WTC11 (cell line): ENCODE measurements at regions not wholly inside any gene's neighbourhood (a gene's known extent, or its start where the extent isn't known, plus 50 kb on each side); places are given as distances from the start of the nearest gene placed in this dataset.

ENCODE experiments used
- ATAC-seq: fragments of 200-7000 bp; cut with Tn5 transposase; 2 replicates; pipeline ENCODE4 v1.10.0; 2021; ENCODE audit warnings: mild to moderate bottlenecking, moderate library complexity
- CTCF ChIA-PET: fragments of 300-600 bp; sonication (Branson Sonifier 250); formaldehyde crosslinking; loops from one replicate; lab custom pipeline; 2021; ENCODE audit warnings: antibody characterized with exemption; lab: Charles Lee
- POLR2A ChIA-PET: fragments of 350-600 bp; sonication (Branson Sonifier 250); formaldehyde crosslinking; loops from one replicate; lab custom pipeline; 2021; ENCODE audit warnings: antibody characterized with exemption; lab: Charles Lee
- DNase-seq: peaks from one replicate; pipeline ENCODE4 v3.0.0; 2021; ENCODE audit warnings: low spot score
- H3K27ac Mint-ChIP-seq: 2 replicates; pipeline ENCODE4 v1.8.0; 2021; ENCODE audit warnings: mixed read lengths
- H3K27me3 Mint-ChIP-seq: 2 replicates; pipeline ENCODE4 v1.8.0; 2021; ENCODE audit warnings: low read depth, mild to moderate bottlenecking, moderate library complexity, mixed read lengths
- H3K36me3 Mint-ChIP-seq: 2 replicates; pipeline ENCODE4 v1.8.0; 2021; ENCODE audit warnings: mixed read lengths
- H3K4me1 Mint-ChIP-seq: 2 replicates; pipeline ENCODE4 v1.8.0; 2022; ENCODE audit warnings: mixed read lengths
- H3K4me3 Mint-ChIP-seq: 2 replicates; pipeline ENCODE4 v1.8.0; 2021; ENCODE audit warnings: mild to moderate bottlenecking, moderate library complexity, mixed read lengths
- H3K9me3 Mint-ChIP-seq: 2 replicates; pipeline ENCODE4 v1.8.0; 2021; ENCODE audit warnings: mixed read lengths
- FOXK1 ChIP-seq: sonication (generic); formaldehyde crosslinking; IDR thresholded peaks from 2 replicates; pipeline ENCODE4 v1.8.0; 2022; ENCODE audit warnings: mild to moderate bottlenecking, moderate library complexity, missing genetic modification reagents
- KAT7 ChIP-seq: sonication (generic); formaldehyde crosslinking; IDR thresholded peaks from 2 replicates; pipeline ENCODE4 v1.8.1; 2023; ENCODE audit warnings: missing genetic modification reagents, mild to moderate bottlenecking, borderline replicate concordance
- SMAD3 ChIP-seq: sonication (generic); formaldehyde crosslinking; IDR thresholded peaks from 2 replicates; pipeline ENCODE4 v1.8.0; 2022; ENCODE audit warnings: missing genetic modification reagents, mild to moderate bottlenecking, borderline replicate concordance
- TP53 ChIP-seq: sonication (generic); formaldehyde crosslinking; IDR thresholded peaks from 2 replicates; pipeline ENCODE4 v1.8.1; 2023; ENCODE audit warnings: mild to moderate bottlenecking, missing genetic modification reagents
- TF ChIP-seq, protein P1 (sequence below): sonication (generic); formaldehyde crosslinking; IDR thresholded peaks from 2 replicates; pipeline ENCODE4 v1.8.1; 2022; ENCODE audit warnings: low read depth, mild to moderate bottlenecking, moderate library complexity, missing genetic modification reagents, borderline replicate concordance
- TF ChIP-seq, protein P2 (sequence below): fragments of 200-600 bp; IDR thresholded peaks from 2 replicates; pipeline ENCODE4 v1.8.0; 2022; ENCODE audit warnings: antibody characterized with exemption
- TF ChIP-seq, protein P3 (sequence below): fragments of 250-450 bp; sonication (Bioruptor Pico); IDR thresholded peaks from 2 replicates; pipeline ENCODE4 v1.8.0; 2021; ENCODE audit warnings: mild to moderate bottlenecking
- TF ChIP-seq, protein P4 (sequence below): sonication (generic); formaldehyde crosslinking; IDR thresholded peaks from 2 replicates; pipeline ENCODE4 v1.8.1; 2022; ENCODE audit warnings: mild to moderate bottlenecking, missing genetic modification reagents, moderate library complexity, borderline replicate concordance
- TF ChIP-seq, protein P5 (sequence below): fragments of 250-450 bp; sonication (Bioruptor Pico); conservative IDR thresholded peaks from 2 replicates; pipeline ENCODE4 v1.9.0; 2021; ENCODE audit warnings: mild to moderate bottlenecking
- TF ChIP-seq, protein P6 (sequence below): sonication (generic); formaldehyde crosslinking; IDR thresholded peaks from 2 replicates; pipeline ENCODE4 v1.8.1; 2023; ENCODE audit warnings: mild to moderate bottlenecking, missing genetic modification reagents
- TF ChIP-seq, protein P7 (sequence below): sonication (generic); formaldehyde crosslinking; IDR thresholded peaks from 2 replicates; pipeline ENCODE4 v1.8.0; 2022; ENCODE audit warnings: mild to moderate bottlenecking, missing genetic modification reagents

DNA sequence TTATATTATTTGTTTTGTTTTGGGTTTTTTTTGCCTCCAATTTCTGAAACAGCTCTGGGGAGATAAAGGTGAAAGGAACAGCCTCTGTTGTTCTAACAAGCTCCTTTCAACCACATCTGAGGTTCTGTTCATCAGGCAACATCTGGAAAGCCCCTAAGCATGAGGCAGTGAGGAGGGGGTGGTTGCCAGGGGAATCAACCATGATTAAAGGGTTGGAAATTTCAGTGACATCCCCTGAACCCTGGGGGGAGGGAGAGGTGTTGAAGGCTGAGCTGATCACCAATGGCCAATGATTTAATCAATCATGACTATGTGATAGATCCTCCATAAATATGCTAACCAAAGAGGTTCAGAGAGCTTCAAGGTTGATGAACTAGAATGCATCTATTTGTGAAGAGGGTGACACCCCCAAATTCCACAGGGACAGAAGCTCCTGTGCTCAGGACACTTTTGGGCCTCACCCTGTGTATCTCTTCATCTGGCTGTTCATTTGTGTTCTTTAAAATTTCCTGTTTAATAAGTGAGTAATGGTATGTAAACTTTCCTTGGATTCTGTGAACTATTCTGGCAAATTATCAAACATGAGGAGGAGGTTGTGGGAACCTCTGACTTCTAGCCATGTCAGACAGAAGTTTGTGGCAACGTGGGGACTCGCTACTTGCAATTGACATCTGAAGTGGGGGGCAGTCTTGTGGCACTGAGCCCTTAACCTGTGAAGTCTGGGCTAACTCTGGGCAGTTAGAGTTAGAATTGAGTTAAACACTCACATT is 221.3 kb downstream of the NHLRC3 start:
- Mint-ChIP-seq H3K36me3 (no peaks in the 10 kb centered on the region), H3K9me3 (no peaks in the 10 kb centered on the region), H3K27ac (no peak overlapping the region)
- ChIA-PET CTCF (interaction anchor here (1.6 to 3.6 kb wide), 2 partner anchors 208 to 357 kb away, joined by 5 to 21 read pairs; no protein-coding TSS in a partner anchor), POLR2A (no interaction called here)
- DNase-seq (no peak), ATAC-seq (no peak)
- TF ChIP-seq, protein P1, sequence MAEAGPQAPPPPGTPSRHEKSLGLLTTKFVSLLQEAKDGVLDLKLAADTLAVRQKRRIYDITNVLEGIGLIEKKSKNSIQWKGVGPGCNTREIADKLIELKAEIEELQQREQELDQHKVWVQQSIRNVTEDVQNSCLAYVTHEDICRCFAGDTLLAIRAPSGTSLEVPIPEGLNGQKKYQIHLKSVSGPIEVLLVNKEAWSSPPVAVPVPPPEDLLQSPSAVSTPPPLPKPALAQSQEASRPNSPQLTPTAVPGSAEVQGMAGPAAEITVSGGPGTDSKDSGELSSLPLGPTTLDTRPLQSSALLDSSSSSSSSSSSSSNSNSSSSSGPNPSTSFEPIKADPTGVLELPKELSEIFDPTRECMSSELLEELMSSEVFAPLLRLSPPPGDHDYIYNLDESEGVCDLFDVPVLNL (CRISPR knock-in tag): no peak
- TF ChIP-seq KAT7 (CRISPR knock-in tag): no peak
- TF ChIP-seq, all 79 proteins: peak for 0
- H3K4me1 Mint-ChIP-seq: peaks cover 5% of the 10 kb centered on the region; the same call in 1 of the 2 replicates
- H3K4me3 Mint-ChIP-seq: no peak overlapping the region
- H3K27me3 Mint-ChIP-seq: no peaks in the 10 kb centered on the region; the same call in 1 of the 2 replicates

DNA sequence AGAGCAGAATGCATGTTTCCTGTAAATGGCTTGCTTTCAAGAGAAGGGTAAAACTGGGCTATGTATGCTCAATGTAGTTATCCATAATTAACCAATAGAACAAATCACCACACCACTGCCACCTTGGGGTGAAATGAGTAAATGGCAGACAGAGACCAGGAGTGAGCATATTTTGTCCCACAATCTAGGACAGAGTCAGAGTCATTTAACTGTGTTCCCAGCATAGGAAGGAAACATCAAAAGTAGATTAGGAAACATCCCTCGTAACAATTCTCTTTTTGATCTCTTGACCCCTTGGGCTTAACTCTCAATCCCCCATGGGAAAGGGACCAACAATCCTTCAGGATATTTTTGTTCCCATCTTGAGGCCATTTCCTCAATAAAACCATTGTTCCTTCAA is 224.8 kb downstream of the NHLRC3 start:
- no peak for TF ChIP-seq FOXK1 (CRISPR knock-in tag)
- TF ChIP-seq, protein P2, sequence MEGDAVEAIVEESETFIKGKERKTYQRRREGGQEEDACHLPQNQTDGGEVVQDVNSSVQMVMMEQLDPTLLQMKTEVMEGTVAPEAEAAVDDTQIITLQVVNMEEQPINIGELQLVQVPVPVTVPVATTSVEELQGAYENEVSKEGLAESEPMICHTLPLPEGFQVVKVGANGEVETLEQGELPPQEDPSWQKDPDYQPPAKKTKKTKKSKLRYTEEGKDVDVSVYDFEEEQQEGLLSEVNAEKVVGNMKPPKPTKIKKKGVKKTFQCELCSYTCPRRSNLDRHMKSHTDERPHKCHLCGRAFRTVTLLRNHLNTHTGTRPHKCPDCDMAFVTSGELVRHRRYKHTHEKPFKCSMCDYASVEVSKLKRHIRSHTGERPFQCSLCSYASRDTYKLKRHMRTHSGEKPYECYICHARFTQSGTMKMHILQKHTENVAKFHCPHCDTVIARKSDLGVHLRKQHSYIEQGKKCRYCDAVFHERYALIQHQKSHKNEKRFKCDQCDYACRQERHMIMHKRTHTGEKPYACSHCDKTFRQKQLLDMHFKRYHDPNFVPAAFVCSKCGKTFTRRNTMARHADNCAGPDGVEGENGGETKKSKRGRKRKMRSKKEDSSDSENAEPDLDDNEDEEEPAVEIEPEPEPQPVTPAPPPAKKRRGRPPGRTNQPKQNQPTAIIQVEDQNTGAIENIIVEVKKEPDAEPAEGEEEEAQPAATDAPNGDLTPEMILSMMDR: peak; percentile 51
- TF ChIP-seq, protein P3, sequence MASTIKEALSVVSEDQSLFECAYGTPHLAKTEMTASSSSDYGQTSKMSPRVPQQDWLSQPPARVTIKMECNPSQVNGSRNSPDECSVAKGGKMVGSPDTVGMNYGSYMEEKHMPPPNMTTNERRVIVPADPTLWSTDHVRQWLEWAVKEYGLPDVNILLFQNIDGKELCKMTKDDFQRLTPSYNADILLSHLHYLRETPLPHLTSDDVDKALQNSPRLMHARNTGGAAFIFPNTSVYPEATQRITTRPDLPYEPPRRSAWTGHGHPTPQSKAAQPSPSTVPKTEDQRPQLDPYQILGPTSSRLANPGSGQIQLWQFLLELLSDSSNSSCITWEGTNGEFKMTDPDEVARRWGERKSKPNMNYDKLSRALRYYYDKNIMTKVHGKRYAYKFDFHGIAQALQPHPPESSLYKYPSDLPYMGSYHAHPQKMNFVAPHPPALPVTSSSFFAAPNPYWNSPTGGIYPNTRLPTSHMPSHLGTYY (CRISPR knock-in tag): no peak
- H3K4me3 Mint-ChIP-seq: no peak overlapping the region
- H3K27ac Mint-ChIP-seq: no peak overlapping the region
- ChIA-PET CTCF (interaction anchor here (1.0 kb wide), 2 partner anchors 12 to 353 kb away, joined by 3 to 4 read pairs; no protein-coding TSS in a partner anchor), POLR2A (no interaction called here)
- peak; percentile 97 for ATAC-seq
- no peaks in the 10 kb centered on the region; the same call in none of the 2 replicates for H3K27me3 Mint-ChIP-seq
- DNase-seq: peak; percentile 54
- H3K4me1 Mint-ChIP-seq: no peaks in the 10 kb centered on the region
- H3K9me3 Mint-ChIP-seq: peaks cover 13% of the 10 kb centered on the region
- H3K36me3 Mint-ChIP-seq: peaks cover 6% of the 10 kb centered on the region; the same call in 1 of the 2 replicates

DNA sequence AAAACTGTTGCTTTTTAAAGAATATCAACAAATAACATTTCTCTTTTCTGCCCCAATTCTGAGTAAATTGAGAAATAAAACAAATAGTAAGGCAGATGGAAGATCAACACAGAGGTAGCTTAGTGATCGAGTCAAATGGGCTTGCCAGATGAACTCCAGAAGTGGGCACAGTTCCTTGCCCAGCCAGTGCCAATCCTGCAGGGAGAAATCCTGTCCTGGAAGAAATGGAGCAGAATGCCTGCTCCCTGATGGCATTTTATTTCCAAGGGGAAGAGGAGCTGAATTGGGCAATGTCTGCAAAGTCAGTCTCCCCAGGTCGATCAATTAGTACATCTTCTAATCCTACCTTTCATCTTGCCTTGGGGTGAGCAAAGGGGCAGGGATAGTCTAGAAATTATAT is 225.3 kb downstream of the NHLRC3 start:
- Mint-ChIP-seq H3K27me3 (no peaks in the 10 kb centered on the region; the same call in none of the 2 replicates), H3K27ac (no peak overlapping the region), H3K36me3 (peaks cover 6% of the 10 kb centered on the region; the same call in 1 of the 2 replicates), H3K4me3 (no peak overlapping the region), H3K9me3 (peaks cover 13% of the 10 kb centered on the region), H3K4me1 (no peaks in the 10 kb centered on the region)
- ChIA-PET CTCF (interaction anchor here (1.0 kb wide), 1 partner anchor 353 kb away, joined by 4 read pairs; no protein-coding TSS in a partner anchor), POLR2A (no interaction called here)
- DNase-seq (no peak), ATAC-seq (no peak)
- no peak for TF ChIP-seq TP53 (CRISPR knock-in tag)
- TF ChIP-seq SMAD3 (CRISPR knock-in tag): no peak
- TF ChIP-seq, protein P4, sequence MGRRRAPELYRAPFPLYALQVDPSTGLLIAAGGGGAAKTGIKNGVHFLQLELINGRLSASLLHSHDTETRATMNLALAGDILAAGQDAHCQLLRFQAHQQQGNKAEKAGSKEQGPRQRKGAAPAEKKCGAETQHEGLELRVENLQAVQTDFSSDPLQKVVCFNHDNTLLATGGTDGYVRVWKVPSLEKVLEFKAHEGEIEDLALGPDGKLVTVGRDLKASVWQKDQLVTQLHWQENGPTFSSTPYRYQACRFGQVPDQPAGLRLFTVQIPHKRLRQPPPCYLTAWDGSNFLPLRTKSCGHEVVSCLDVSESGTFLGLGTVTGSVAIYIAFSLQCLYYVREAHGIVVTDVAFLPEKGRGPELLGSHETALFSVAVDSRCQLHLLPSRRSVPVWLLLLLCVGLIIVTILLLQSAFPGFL (CRISPR knock-in tag): no peak
- TF ChIP-seq, protein P5, sequence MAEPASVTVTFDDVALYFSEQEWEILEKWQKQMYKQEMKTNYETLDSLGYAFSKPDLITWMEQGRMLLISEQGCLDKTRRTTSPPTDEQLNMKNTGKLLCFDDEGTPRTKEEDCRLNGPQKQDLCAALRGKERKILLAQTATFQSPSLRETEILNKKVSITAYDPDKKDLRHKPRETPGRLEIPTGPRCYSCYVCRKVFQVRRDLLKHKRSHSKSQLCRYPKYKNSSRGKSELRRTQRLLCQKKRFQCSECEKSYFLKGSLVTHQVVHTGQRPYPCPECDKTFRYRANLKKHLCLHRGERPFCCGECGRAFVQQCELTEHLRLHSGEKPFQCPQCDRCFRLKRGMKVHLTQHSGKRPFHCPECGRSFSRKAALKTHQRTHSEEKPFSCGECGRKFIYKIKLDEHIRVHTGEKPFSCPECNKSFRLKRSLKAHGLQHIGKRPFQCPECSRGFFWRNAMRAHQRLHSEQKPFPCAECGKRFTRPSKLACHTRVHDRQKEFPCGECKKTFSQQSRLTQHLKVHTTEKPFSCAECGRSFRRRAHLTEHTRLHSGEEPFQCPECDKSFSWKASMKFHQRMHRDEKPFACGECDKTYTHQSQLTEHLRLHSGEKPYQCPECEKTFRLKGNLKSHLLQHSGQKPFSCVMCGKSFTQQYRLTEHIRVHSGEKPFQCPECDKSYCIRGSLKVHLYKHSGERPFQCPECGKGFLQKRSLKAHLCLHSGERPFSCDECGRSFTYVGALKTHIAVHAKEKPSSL (CRISPR knock-in tag): no peak
- no peak for TF ChIP-seq KAT7 (CRISPR knock-in tag)
- TF ChIP-seq, protein P6, sequence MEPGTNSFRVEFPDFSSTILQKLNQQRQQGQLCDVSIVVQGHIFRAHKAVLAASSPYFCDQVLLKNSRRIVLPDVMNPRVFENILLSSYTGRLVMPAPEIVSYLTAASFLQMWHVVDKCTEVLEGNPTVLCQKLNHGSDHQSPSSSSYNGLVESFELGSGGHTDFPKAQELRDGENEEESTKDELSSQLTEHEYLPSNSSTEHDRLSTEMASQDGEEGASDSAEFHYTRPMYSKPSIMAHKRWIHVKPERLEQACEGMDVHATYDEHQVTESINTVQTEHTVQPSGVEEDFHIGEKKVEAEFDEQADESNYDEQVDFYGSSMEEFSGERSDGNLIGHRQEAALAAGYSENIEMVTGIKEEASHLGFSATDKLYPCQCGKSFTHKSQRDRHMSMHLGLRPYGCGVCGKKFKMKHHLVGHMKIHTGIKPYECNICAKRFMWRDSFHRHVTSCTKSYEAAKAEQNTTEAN (CRISPR knock-in tag): no peak
- TF ChIP-seq, protein P7, sequence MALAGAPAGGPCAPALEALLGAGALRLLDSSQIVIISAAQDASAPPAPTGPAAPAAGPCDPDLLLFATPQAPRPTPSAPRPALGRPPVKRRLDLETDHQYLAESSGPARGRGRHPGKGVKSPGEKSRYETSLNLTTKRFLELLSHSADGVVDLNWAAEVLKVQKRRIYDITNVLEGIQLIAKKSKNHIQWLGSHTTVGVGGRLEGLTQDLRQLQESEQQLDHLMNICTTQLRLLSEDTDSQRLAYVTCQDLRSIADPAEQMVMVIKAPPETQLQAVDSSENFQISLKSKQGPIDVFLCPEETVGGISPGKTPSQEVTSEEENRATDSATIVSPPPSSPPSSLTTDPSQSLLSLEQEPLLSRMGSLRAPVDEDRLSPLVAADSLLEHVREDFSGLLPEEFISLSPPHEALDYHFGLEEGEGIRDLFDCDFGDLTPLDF: no peak
